Ascending aorta (tissue), 2 donors: ENCODE measurements at regions not wholly inside any gene's neighbourhood (a gene's known extent, or its start where the extent isn't known, plus 50 kb on each side); places are given as distances from the start of the nearest gene placed in this dataset.

ENCODE experiments used
- DNase-seq, 2 donors: peaks; one replicate each; pipeline ENCODE4 v3.0.0-alpha.2; 2019; ENCODE audit warnings: low spot score in 2 of 2
- H3K27ac ChIP-seq, 2 donors: fragments of 200-600 bp; sonication (generic); one replicate each; pipeline ENCODE4 v1.5.1; 2016 to 2017; ENCODE audit warnings: mild to moderate bottlenecking in 1 of 2
- H3K27me3 ChIP-seq: fragments of 200-600 bp; sonication (generic); one replicate; pipeline ENCODE4 v1.5.1; 2017
- H3K36me3 ChIP-seq, 2 donors: fragments of 200-600 bp; sonication (generic); one replicate each; pipeline ENCODE4 v1.5.1; 2016
- H3K4me1 ChIP-seq, 2 donors: fragments of 200-600 bp; sonication (generic); one replicate each; pipeline ENCODE4 v1.5.1; 2016 to 2017; ENCODE audit warnings: mild to moderate bottlenecking in 1 of 2
- H3K4me3 ChIP-seq, 2 donors: fragments of 200-600 bp; sonication (generic); one replicate each; pipeline ENCODE4 v1.5.1; 2016 to 2017; ENCODE audit warnings: mild to moderate bottlenecking in 1 of 2
- H3K9me3 ChIP-seq, 2 donors: fragments of 200-600 bp; sonication (generic); one replicate each; pipeline ENCODE4 v1.5.1; 2016
- intact Hi-C: fragments of 100-400 bp; cut with DNase I; formaldehyde crosslinking; loops from one replicate; pipeline ENCODE4 v1.15.1; 2023
- TF ChIP-seq, protein P1 (sequence below), 3 experiments: fragments of 200-600 bp in 2 of 3; fragments of 450-650 bp in 1 of 3; sonication (generic) in 2 of 3; IDR thresholded peaks; one replicate each; pipeline ENCODE4 v1.5.1; 2016 to 2019; ENCODE audit warnings: antibody characterized with exemption in 3 of 3, mild to moderate bottlenecking in 1 of 3, moderate library complexity in 1 of 3

GRCh38 chr5:82991678-82992323, 85.4 kb downstream of the TMEM167A start:
- H3K27me3 ChIP-seq: no peaks in the 10 kb centered on the region
- no peak overlapping the region for H3K4me3 ChIP-seq
- no peak overlapping the region for H3K27ac ChIP-seq
- no peaks in the 10 kb centered on the region for H3K4me1 ChIP-seq
- H3K9me3 ChIP-seq: no peaks in the 10 kb centered on the region
- no peak for DNase-seq
- intact Hi-C loops: no loop called here
- TF ChIP-seq, protein P1, sequence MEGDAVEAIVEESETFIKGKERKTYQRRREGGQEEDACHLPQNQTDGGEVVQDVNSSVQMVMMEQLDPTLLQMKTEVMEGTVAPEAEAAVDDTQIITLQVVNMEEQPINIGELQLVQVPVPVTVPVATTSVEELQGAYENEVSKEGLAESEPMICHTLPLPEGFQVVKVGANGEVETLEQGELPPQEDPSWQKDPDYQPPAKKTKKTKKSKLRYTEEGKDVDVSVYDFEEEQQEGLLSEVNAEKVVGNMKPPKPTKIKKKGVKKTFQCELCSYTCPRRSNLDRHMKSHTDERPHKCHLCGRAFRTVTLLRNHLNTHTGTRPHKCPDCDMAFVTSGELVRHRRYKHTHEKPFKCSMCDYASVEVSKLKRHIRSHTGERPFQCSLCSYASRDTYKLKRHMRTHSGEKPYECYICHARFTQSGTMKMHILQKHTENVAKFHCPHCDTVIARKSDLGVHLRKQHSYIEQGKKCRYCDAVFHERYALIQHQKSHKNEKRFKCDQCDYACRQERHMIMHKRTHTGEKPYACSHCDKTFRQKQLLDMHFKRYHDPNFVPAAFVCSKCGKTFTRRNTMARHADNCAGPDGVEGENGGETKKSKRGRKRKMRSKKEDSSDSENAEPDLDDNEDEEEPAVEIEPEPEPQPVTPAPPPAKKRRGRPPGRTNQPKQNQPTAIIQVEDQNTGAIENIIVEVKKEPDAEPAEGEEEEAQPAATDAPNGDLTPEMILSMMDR (IDR thresholded peaks at IDR 0.05): no peak
- no peaks in the 10 kb centered on the region for H3K36me3 ChIP-seq

DNA sequence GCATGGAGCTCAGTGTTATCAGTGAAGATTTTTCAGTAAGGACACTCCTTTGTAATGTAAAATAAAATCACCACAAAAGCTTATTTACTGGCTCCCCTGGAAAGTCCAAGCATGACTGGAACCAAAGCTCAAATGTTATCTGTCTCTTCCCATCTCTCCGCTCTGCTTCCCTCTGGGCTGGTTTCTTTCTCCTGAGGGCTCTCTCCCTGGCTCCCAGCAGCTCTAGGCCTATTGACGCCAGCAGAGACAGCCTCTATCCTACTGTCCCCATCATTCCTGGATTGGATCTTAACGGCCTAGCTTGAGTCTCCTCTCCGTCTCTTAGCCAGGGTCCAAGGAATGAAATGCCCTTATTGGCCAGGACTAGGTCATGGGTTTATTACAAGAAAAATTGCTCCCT, 86.1 kb downstream of the TMEM167A start:
- TF ChIP-seq, protein P1 (IDR thresholded peaks at IDR 0.05): no peak
- H3K4me3 ChIP-seq: no peak overlapping the region
- no peaks in the 10 kb centered on the region for H3K36me3 ChIP-seq
- DNase-seq: no peak
- intact Hi-C loops: no loop called here
- H3K4me1 ChIP-seq: no peaks in the 10 kb centered on the region
- H3K27ac ChIP-seq: no peak overlapping the region
- no peaks in the 10 kb centered on the region for H3K9me3 ChIP-seq
- no peaks in the 10 kb centered on the region for H3K27me3 ChIP-seq

DNA sequence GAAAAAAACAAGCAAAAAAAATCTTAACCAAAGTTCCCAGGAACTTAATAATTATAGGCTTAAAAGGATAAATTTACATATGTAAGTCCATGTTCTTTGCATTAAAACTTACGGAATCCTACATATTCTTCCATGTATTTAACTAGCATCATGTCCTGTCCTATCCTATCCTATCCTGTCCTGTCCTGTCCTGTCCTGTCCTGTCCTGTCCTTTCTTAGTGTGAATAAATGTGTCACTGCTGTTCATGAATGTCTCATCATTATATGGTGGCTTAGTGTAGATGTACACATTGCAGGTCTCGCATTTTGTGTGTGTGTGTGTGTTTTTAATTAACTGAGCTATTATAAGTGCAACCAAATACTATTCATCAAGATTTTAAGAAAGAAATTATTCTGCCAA, 90.0 kb downstream of the TMEM167A start:
- Histone ChIP-seq H3K27me3 (no peaks in the 10 kb centered on the region), H3K4me3 (no peak overlapping the region), H3K4me1 (no peaks in the 10 kb centered on the region), H3K9me3 (no peaks in the 10 kb centered on the region), H3K27ac (no peak overlapping the region), H3K36me3 (no peaks in the 10 kb centered on the region)
- TF ChIP-seq, protein P1 (IDR thresholded peaks at IDR 0.05): no peak
- DNase-seq: no peak
- intact Hi-C loops: no loop called here

GRCh38 chr5:82986404-82986803, 90.8 kb downstream of the TMEM167A start:
- Histone ChIP-seq H3K9me3 (no peaks in the 10 kb centered on the region), H3K4me1 (no peaks in the 10 kb centered on the region), H3K4me3 (no peak overlapping the region), H3K27me3 (no peaks in the 10 kb centered on the region), H3K36me3 (no peaks in the 10 kb centered on the region), H3K27ac (no peak overlapping the region)
- intact Hi-C loops: no loop called here
- TF ChIP-seq, protein P1 (IDR thresholded peaks at IDR 0.05): no peak
- no peak for DNase-seq

GRCh38 chr5:82985763-82986162, 91.4 kb downstream of the TMEM167A start:
- Histone ChIP-seq H3K9me3 (no peaks in the 10 kb centered on the region), H3K36me3 (no peaks in the 10 kb centered on the region), H3K4me1 (no peaks in the 10 kb centered on the region), H3K27ac (no peak overlapping the region), H3K4me3 (no peak overlapping the region), H3K27me3 (no peaks in the 10 kb centered on the region)
- DNase-seq: no peak
- intact Hi-C loops: no loop called here
- TF ChIP-seq, protein P1 (IDR thresholded peaks at IDR 0.05): no peak
